Thymus (tissue), 11 donors: ENCODE measurements at regions not wholly inside any gene's neighbourhood (a gene's known extent, or its start where the extent isn't known, plus 50 kb on each side); places are given as distances from the start of the nearest gene placed in this dataset.
A peak's percentile ranks its signal among the peaks of the same experiment; 100 is the strongest.

Experiments
- DNase-seq, 9 donors: peaks; one replicate each; pipeline ENCODE4 v3.0.0-alpha.2; 2013; ENCODE audit warnings: low spot score in 9 of 9, low read depth in 6 of 9, missing footprints in 1 of 9
- H3K27ac ChIP-seq, 2 donors: one replicate each; pipeline ENCODE4 v1.5.1; 2013; ENCODE audit warnings: control low read depth in 1 of 2, low read depth in 1 of 2, low read length in 1 of 2, mild to moderate bottlenecking in 1 of 2, moderate library complexity in 1 of 2
- H3K27me3 ChIP-seq, 2 donors: one replicate each; pipeline ENCODE4 v1.5.1; 2013; ENCODE audit warnings: low read length in 1 of 2; ENCODE audit not compliant: control insufficient read depth in 2 of 2, insufficient read depth in 1 of 2
- H3K36me3 ChIP-seq, 2 donors: one replicate each; pipeline ENCODE4 v1.5.1; 2013; ENCODE audit warnings: low read length in 1 of 2, mild to moderate bottlenecking in 1 of 2, moderate library complexity in 1 of 2; ENCODE audit not compliant: control insufficient read depth in 2 of 2, insufficient read depth in 2 of 2
- H3K4me1 ChIP-seq, 2 donors: one replicate each; pipeline ENCODE4 v1.5.1; 2013; ENCODE audit warnings: low read length in 2 of 2; ENCODE audit not compliant: control insufficient read depth in 2 of 2, insufficient read depth in 2 of 2
- H3K4me3 ChIP-seq, 2 donors: one replicate each; pipeline ENCODE4 v1.5.1; 2013; ENCODE audit warnings: low read length in 2 of 2, control low read depth in 1 of 2, mild to moderate bottlenecking in 1 of 2
- H3K9me3 ChIP-seq, 2 donors: one replicate each; pipeline ENCODE4 v1.5.1; 2013; ENCODE audit warnings: low read length in 1 of 2, mild to moderate bottlenecking in 1 of 2; ENCODE audit not compliant: control insufficient read depth in 2 of 2, insufficient read depth in 1 of 2
- WGBS: extraction: QIAGEN DNeasy Blood & Tissue Kit; methylation state at CpG from one replicate; pipeline ENCODE4 v1.1.7; 2013; 5-methylcytosine and 5-hydroxymethylcytosine counted together
- donor health status: healthy.

DNA sequence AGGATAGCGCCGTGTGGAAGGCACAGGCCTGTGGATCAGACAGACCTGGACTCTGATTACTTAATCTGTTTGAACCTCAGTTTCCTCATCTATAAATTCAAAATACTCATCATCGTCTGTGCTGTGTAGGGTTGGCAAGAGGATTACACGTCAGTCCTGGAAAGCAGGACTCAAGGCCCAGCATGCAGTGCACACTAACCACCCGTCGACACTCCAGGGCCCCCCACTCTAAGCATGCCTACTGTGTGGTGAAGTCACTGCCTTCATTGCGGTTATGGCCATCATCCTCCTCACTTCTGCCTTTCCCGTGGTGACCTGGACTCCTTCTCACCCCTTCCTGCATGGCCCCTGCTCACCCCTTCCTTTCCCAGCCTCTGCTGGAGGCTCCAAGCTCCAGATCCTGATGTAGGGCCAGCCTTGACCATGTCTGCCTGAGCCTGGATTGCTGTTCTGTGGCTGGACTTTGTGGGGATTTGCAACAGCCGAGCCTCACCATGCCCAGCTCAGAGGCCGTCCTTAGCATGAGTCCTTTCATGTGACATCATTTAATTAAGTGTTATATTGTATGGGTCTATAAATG lies 1158.0 kb downstream of the TBC1D22A start:
- no peak overlapping the region for H3K27ac ChIP-seq
- H3K4me3 ChIP-seq, result no peak overlapping the region
- WGBS, result 95% methylated on average over 10 of the region's 10 CpGs
- H3K36me3 ChIP-seq, result no peaks in the 10 kb centered on the region
- no peak for DNase-seq
- peaks cover 0 to 4% of the 10 kb centered on the region in 2 donors for H3K9me3 ChIP-seq
- H3K4me1 ChIP-seq, result peaks cover 0 to 26% of the 10 kb centered on the region in 2 donors
- H3K27me3 ChIP-seq, result no peaks in the 10 kb centered on the region

DNA sequence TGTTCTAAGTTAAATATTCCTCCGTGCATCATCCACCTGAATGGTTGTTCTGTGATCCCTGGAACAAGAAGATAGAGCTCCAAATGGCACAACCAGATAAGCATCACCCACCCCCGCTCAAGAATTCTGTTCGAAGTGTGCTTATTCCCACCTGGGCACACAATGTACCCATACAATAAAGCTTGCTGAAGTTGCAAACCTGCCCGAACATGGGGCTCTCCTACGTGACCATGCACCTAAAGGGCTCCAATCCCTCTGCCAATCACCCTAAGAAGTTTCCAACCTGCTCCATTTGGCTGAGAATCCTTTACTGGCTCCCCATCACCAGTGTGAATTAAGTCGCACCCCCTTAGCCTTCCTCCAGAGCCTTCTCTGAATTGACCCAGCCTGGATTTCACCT lies 1157.4 kb downstream of the TBC1D22A start:
- H3K27ac ChIP-seq, result no peak overlapping the region
- no peaks in the 10 kb centered on the region for H3K36me3 ChIP-seq
- peaks cover 0 to 4% of the 10 kb centered on the region in 2 donors for H3K9me3 ChIP-seq
- 96% methylated on average over 6 of the region's 6 CpGs for WGBS
- no peaks in the 10 kb centered on the region for H3K27me3 ChIP-seq
- H3K4me3 ChIP-seq, result no peak overlapping the region
- DNase-seq, result no peak
- peaks cover 0 to 26% of the 10 kb centered on the region in 2 donors for H3K4me1 ChIP-seq

DNA sequence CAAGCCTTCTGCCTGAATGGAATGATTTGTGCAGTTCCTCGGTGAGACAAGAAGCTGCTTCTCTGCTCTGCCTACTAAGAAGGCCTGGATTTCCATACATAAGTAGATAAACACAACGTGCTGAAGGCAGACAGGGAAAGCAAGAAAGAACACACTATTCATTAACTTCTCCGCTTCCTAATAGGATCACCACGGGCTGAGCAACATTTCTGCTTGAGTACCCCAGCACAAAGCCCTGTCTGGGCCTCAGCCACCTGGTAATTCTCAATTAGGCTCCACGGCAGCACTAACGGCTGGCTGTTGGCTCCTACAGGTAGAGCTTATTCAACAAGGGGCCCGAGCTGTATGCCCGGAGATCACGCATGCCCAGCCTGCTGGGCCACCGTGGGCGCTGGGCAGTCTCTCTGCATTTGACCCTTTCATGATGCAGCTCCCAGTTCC lies 1156.6 kb downstream of the TBC1D22A start:
- WGBS, result 90% methylated on average over 11 of the region's 11 CpGs
- DNase-seq, result no peak
- Histone ChIP-seq H3K36me3 (no peaks in the 10 kb centered on the region), H3K4me3 (no peak overlapping the region), H3K4me1 (peaks cover 0 to 26% of the 10 kb centered on the region in 2 donors), H3K9me3 (peaks cover 0 to under 1% of the 10 kb centered on the region in 2 donors), H3K27me3 (no peaks in the 10 kb centered on the region), H3K27ac (peak overlapping the region in 1 of 2 donors; percentile 67)

DNA sequence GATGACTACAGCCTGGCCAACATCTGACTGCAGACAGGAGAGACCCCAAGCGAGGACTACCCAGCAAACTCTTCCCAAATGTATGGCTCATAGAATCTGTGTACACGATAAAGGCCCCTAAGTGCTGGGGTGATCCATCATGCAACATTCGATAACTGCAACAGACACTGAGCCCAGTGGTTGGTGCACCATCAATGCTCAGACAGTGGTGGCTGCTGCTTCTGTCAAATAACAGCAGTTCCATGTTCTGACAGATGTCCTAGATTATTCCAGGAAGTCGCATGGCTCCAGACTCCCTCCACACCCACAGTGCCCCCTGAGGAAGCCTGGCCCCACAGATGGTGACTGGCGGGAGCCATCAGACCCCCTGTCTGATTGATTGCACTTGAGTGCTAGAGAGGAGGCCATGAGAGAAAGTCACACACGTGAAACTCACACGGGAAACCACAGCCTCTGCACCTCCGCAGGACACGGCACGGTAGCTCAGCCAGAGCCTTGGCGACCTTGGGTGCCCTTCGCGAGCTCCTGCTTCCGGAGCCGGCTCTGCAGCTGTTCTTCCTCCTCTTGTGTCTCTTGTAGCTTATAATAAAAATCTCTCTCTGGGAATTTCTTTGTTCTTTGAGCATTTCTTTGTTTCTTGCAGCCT lies 1155.9 kb downstream of the TBC1D22A start:
- WGBS, result 89% methylated on average over 15 of the region's 15 CpGs
- H3K4me3 ChIP-seq, result no peak overlapping the region
- no peaks in the 10 kb centered on the region for H3K27me3 ChIP-seq
- peak in 7 of 9 donors; percentile 16 to 76 (median 63) for DNase-seq
- H3K9me3 ChIP-seq, result no peaks in the 10 kb centered on the region
- H3K36me3 ChIP-seq, result no peaks in the 10 kb centered on the region
- H3K27ac ChIP-seq, result peak overlapping the region in 1 of 2 donors; percentile 67
- H3K4me1 ChIP-seq, result peaks cover 0 to 26% of the 10 kb centered on the region in 2 donors

DNA sequence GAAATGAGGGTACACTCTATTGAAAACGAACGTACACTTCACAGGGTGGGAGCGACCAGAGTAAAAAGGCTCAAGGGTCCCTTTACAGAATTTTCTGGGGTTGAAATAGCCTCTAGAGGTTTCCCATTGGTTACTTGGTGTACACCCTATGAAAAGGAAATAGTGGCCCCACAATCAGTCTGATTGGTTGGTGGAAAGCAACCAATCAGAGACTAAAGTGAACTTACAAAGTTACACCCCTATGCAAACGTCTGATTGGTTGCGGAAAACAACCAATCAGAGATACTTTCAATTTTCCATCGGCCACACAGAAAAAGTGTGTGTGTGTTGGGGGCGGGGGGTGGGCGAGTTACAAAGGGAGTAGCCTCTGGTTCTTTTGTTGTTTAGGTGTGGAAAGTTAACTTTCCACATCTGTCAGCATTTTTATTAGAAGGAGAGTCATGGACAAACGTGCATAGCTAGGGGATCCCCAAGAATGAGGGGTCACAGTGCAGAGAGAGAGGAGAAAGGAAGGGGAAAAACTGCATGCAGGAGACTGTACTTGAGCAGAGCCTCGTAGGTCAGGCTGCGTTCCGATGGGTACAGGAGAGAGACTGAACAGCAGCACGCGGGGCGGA lies 1152.1 kb downstream of the TBC1D22A start:
- Histone ChIP-seq H3K27me3 (no peaks in the 10 kb centered on the region), H3K9me3 (no peaks in the 10 kb centered on the region), H3K4me1 (peaks cover 0 to 21% of the 10 kb centered on the region in 2 donors), H3K36me3 (no peaks in the 10 kb centered on the region), H3K27ac (no peak overlapping the region), H3K4me3 (no peak overlapping the region)
- WGBS, result 95% methylated on average over 15 of the region's 15 CpGs
- no peak for DNase-seq

DNA sequence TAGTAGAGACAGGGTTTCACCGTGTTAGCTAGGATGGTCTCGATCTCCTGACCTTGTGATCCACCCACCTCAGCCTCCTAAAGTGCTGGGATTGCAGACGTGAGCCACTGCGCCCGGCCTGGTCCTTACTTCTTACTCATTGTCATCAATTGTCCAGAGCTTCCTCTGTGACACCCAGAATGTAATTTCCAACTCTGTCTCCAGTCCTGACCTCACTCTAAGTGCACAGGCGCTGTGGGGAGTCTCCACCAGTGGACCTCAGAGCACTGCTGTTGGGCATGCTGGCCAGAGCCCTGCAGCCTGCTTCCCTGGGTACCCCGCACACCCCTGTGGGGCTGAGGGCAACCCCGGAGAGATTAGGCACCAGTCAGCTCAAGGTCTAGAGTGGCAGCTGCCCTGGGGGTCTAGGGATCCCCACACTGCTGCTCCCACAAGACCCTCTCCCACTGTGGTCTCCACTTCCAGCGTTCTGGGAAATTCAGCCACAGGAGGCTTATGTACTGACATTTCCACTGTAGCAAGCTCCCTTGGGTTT lies 1140.3 kb downstream of the TBC1D22A start:
- Histone ChIP-seq H3K27me3 (no peaks in the 10 kb centered on the region), H3K4me1 (no peaks in the 10 kb centered on the region), H3K4me3 (no peak overlapping the region), H3K9me3 (peaks cover 0 to 5% of the 10 kb centered on the region in 2 donors), H3K36me3 (no peaks in the 10 kb centered on the region), H3K27ac (no peak overlapping the region)
- 96% methylated on average over 9 of the region's 9 CpGs for WGBS
- no peak for DNase-seq

DNA sequence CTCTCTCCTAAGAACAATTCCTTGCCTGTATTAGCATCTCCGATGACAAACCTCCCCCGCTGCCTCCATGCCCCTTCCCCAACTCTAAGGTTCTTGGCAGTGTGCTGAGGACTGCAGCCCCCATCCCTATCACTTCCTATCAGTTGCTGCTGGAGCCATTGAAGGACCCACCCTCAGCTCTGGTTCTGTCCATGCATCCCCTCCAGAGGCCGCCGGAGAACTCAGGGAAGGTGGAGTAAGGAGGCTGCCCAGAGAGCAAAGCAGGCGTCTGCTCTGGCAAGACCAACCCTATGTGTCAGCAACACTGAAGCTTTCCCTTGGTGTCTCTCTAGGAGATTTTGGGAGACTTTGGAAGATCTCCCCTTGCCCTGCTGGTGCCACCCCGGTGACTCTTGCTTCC lies 1139.5 kb downstream of the TBC1D22A start:
- no peaks in the 10 kb centered on the region for H3K4me1 ChIP-seq
- no peaks in the 10 kb centered on the region for H3K36me3 ChIP-seq
- DNase-seq, result no peak
- no peak overlapping the region for H3K27ac ChIP-seq
- no peak overlapping the region for H3K4me3 ChIP-seq
- H3K9me3 ChIP-seq, result peaks cover 0 to 5% of the 10 kb centered on the region in 2 donors
- no peaks in the 10 kb centered on the region for H3K27me3 ChIP-seq
- WGBS, result 90% methylated on average over 6 of the region's 6 CpGs

DNA sequence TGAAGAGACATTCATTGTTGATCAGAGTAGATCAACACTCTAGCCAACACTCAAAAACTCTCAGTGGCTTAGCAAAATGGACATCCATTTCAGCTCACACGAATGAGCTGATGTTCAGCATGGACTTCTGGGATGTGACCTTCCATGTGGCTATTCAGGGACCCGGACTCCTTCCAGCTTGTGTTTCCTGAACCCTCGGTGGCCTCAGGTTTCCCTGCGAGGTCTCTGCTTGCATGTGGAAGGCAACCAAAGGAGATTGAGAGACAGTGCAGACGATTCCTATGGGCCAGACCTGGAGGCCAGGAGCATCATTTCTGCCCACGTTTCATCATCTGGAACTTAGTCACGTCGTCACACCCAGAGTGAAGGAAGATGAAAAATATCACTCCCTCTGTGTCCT lies 1137.4 kb downstream of the TBC1D22A start:
- DNase-seq, result no peak
- H3K9me3 ChIP-seq, result no peaks in the 10 kb centered on the region
- 95% methylated on average over 8 of the region's 8 CpGs for WGBS
- H3K4me1 ChIP-seq, result no peaks in the 10 kb centered on the region
- no peak overlapping the region for H3K27ac ChIP-seq
- H3K27me3 ChIP-seq, result no peaks in the 10 kb centered on the region
- no peaks in the 10 kb centered on the region for H3K36me3 ChIP-seq
- no peak overlapping the region for H3K4me3 ChIP-seq

DNA sequence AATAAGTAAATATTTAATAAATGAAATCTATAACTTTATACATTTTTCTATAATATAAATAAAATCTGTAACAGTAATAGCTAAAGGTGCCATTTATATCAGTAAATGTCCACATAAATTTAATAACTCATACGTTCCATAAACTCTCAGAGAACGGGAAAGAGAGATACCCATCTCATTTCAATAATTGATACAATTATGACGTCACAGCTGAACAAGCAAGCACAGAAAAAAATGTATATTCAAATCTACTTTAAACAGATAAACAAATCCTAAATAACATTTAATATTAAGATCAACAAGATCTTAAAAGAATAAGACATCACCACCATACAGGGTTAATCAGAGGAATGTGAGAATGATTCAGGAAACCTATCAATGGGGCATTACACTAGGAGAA lies 1136.5 kb downstream of the TBC1D22A start:
- no peaks in the 10 kb centered on the region for H3K27me3 ChIP-seq
- 97% methylated on average over 3 of the region's 3 CpGs for WGBS
- no peaks in the 10 kb centered on the region for H3K4me1 ChIP-seq
- no peaks in the 10 kb centered on the region for H3K36me3 ChIP-seq
- H3K27ac ChIP-seq, result no peak overlapping the region
- H3K9me3 ChIP-seq, result no peaks in the 10 kb centered on the region
- no peak for DNase-seq
- no peak overlapping the region for H3K4me3 ChIP-seq
